Ureter (tissue), 1 donor: ENCODE measurements at regions not wholly inside any gene's neighbourhood (a gene's known extent, or its start where the extent isn't known, plus 50 kb on each side); places are given as distances from the start of the nearest gene placed in this dataset.
"Not testable (repeated sequence)": the region's sequence is repeated elsewhere in the genome, so short reads cannot be mapped to it uniquely, and the experiment has no call there.

Experiments
- DNase-seq: peaks from one replicate; pipeline ENCODE4 v3.0.0-alpha.2; 2020; ENCODE audit warnings: low spot score
- donor health status: DM: yes; HTN: yes; CAD: no.

- DNase-seq, result not testable (repeated sequence)
Measured at GRCh38 chr3:130151555-130151954, 69.9 kb downstream of the ALG1L2 start.

DNA sequence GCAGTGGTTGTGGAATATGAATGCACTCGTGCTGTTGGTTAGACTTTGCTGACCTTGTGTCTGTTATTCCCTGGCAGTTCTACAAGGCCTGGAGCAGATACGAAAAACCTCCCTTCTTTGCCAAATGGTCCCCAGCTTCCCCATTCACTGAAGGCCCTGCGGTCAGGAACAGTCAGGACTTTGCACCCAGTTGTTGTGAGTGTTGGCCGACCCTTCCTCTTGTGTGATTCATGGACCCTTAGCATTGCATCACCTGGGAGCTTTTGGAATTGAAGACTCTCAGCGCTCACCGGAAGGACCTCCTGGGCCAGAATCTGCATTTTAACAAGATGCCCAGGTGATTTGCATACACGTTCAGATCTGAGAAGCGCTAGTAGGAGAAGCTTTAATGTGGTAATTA, 71.6 kb downstream of the ALG1L2 start:
- DNase-seq, result not testable (repeated sequence)

- not testable (repeated sequence) for DNase-seq
Measured at GRCh38 chr3:130155464-130155863, 73.8 kb downstream of the ALG1L2 start.

DNA sequence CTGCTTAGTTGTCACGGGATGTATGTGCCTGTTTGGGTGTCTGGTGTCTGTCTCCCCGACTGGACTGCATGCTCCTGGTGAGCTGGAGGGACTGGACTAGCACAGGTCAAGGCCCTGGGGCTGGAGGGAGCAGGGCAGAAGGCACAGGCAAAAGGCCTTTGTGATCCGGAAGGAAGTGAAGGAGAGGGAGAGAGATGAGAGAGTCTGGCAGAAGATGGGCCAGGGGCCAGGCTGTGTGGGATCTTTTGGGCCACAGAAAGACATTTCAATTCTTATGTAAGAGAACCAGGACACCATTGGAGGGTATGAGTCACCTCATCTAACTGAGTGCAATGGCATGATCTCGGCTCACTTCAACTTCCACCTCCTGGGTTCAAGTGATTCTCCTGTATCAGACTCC, 85.2 kb downstream of the ALG1L2 start:
- DNase-seq, result not testable (repeated sequence)

- DNase-seq, result not testable (repeated sequence)
Measured at GRCh38 chr3:130175195-130175594, 93.6 kb downstream of the ALG1L2 start.

- DNase-seq, result not testable (repeated sequence)
Measured at GRCh38 chr3:130176476-130177256, 95.0 kb downstream of the ALG1L2 start.

DNA sequence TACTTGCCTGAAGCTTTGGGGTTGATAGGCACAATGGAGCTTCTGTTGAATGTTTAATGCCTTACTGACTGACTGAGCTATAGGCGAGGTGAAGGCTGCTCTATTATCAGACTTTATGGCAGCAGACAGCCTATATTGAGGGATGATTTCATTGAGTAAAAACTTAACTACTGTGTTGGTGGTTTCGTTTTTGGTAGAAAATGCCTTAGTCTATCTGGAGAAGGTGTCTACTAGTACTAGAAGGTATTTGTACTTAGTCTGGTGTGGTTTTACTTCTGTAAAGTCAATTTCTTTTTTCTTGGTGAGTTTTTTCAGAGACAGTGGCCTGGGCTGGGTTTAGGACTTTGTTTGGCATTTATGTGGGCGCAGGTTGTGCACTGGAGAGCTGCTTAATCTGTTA, 97.2 kb downstream of the ALG1L2 start:
- not testable (repeated sequence) for DNase-seq

GRCh38 chr3:130179353-130179970, 97.8 kb downstream of the ALG1L2 start:
- peak; percentile 48 for DNase-seq

DNA sequence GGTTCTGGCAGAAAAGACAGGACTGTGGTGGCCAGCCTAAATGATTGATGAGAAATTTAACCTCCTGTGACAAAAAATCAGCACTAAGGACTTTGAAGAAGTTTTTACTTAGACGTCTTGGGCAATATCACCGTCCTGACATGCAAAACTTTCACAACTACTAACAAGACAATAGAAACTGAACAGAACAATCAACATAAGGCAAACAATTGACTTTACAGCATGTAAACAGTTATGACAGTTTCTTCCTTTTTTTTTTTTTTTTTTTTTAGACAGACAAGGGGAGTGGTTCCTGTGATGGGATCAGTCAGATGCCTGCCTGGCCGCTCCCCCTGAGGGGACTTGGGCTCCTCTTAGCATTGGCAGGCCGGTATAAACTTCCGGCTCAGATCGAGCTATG, 100.8 kb downstream of the ALG1L2 start:
- not testable (repeated sequence) for DNase-seq

DNA sequence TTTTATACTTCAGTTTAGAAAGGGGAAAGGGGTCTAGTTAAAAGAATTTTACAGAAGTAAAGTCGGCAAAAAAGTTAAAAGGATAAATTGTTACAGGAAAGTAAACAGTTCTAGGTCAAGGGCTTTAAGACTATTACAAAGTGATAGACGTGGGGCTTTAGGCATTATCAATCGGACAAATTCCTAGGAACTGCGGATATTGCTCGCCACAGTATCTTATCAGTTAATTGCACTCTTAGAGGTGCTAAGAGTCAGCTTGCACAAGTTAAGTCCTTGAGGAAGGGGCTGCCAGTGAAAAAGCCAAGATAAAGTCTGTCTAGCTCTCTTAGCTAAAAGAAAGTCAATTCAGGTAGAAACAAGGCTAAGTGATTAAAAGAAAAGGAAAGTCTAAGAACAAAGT, 102.1 kb downstream of the ALG1L2 start:
- not testable (repeated sequence) for DNase-seq

DNA sequence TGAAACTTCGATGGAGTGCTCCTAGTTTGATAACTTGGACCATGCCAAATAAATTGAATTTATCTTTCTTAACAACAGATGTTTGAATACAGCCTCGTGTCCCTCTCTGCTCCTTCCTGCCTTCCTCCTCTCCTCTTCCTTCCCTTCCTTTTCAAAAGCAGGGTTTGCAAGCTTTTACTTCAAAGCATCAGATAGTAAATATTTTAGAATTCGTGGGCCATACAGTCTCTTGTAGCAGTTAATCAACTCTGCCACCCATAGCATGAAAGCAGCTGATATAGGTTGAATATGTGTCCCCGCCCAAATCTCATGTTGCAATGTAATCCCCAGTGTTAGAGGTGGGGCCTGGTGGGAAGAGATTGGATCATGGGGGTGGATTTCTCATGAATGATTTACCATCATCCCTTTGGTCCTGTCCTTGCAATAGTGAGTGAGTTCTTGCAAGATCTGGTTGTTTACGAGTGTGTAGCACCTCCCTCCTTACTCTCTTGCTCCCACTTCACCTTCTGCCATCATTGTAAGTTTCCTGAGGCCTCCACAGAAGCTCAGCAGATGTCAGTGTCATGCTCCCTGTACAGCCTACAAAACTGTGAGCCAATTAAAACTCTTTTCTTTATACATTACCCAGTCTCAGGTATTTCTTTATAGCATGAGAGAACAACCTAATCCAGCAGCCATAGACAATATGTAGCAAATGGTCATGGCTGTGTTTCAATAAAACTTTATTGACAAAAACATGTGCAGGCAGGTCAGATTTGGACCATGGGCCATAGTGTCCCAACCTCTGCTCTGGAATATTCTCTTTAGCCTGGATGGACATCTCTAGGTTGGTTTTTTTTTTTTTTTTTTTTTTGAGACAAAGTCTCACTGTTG, 102.8 kb downstream of the ALG1L2 start:
- DNase-seq, result not testable (repeated sequence)

DNA sequence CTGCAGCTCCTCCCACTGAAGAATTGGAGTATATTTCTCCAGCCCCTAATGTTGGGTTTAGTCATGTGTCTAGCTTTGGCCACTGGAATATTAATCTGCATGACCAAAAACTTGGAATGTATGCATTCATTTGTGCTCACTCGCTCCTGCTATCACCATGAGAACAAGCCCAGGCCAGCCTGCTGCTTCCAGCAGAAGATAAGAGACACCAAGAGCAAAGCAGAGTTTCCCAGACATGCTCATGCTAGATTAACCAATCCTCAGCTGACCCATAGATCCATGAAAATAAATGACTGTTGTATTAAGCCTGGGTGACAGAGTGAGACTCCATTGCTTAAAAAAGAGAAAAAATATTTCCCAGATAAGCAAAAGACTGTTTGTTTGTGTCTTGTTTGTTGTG, 119.6 kb downstream of the ALG1L2 start:
- DNase-seq, result not testable (repeated sequence)

DNA sequence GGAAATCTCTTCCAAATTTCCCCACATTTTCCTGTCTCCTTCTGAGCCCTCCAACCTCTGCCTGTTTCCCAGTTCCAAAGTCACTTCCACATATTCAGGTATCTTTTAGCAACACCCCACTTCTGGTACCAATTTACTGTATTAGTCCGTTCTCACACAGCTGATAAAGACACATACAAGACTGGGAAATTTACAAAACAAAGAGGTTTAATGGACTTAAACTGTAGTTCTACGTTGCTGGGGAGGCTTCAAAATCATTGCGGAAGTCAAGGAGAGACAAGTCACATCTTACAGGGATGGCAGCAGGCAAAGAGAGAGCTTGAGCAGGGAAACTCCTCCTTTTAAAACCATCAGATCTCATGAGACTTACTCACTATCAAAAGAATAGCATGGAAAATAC, 122.0 kb downstream of the ALG1L2 start:
- not testable (repeated sequence) for DNase-seq

- no peak for DNase-seq
Measured at GRCh38 chr3:130227540-130227939, 117.9 kb upstream of the COL6A5 start.

- no peak for DNase-seq
Measured at GRCh38 chr3:130242850-130243569, 102.5 kb upstream of the COL6A5 start.

DNA sequence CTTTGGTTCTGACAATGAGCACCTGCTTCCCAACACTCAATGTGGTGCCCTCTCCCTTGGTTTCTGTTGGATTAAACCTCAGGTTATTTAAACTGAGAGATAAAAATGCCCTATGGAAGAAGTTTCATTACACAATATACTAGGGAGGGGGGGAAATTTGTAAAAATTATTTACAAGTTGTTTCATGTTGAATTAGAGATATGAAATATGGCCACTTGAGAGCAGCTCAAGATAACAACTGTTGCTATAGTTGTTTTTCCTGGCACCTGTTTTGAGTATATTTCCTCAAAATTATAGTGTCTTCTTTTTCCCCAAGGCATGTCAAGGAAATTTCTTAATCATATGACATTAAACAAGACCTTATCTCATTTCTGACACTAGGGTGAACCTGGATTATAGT, 101.7 kb upstream of the COL6A5 start:
- DNase-seq, result no peak

DNA sequence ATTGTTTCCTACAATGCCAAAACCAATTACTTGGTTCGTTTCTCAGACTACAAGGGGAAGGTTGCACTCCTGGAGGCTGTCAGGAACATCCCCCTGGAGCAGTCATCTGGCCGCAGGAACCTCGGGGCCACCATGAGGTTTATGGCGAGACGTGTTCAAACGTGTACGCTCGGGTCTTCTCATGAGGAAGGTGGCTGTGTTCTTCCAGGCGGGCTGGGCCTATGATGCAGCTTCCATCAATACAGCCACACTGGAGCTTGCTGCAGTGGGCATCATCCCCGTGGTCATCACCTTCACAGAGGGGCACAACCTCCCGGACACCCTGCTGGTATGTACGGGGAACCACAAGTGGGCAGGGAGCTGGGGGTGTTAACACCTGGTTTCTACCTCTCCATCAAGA, 94.5 kb upstream of the COL6A5 start:
- no peak for DNase-seq

GRCh38 chr3:130255442-130255841, 90.0 kb upstream of the COL6A5 start:
- DNase-seq, result no peak

GRCh38 chr3:130256821-130257340, 88.6 kb upstream of the COL6A5 start:
- DNase-seq, result no peak

DNA sequence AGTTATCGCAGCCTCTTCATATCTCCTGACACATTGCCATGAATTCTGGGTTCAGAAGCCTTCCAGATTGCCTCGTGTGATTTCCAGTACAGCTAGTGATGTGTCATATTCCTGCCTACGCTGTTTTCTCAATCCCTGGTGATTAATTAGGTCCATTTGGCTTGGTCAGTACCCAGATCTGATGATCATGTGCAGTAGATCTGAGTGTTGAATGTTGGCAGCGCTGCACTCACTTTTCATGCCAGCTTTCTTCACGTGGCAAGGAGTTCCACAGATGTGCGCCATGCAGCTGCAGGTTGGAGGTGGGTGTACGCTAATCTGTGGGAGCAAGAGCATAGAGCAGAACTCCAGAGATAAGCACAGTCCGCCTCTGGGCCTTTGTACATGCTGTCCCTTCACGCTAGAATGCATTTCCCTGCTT, 86.9 kb upstream of the COL6A5 start:
- no peak for DNase-seq

DNA sequence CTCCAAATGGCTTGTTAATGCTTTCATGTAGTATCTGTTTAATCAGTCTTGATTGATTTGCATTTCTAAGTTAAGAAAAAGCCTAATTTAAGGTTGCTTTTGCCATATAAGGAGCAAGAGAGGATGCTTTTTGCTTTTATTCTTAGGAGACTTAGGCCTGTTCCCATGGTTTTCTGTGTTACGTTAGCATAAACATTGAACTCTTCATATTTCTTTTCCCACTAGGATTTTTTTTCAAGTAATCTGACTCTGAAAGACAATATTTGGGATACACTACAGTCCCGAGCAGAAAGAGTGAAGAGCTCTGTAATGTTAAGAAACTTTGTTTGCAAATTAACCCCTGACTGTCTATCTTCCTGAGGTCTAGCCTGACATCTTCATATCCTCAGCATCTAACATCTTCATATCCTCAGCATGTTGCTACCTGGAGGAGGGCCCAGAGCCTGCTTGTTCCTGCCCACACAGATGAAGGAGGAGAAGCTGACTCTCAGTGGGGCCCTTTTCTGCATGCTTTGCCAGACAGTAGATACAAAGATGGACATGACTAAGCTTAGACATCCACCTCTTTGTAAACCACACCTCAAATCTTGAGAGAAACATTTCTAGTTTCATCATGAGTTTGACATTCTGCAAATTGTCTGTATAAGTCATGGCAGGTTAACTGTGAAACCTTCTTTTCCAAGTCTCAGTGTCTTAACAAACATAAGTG, 86.2 kb upstream of the COL6A5 start:
- DNase-seq, result no peak
